H9 (cell line): ENCODE measurements at regions not wholly inside any gene's neighbourhood (a gene's known extent, or its start where the extent isn't known, plus 50 kb on each side); places are given as distances from the start of the nearest gene placed in this dataset.

Source experiments
- DNase-seq: peaks from one replicate; pipeline ENCODE4 v3.0.0-alpha.2; 2017
- H2AFZ ChIP-seq: one replicate; pipeline ENCODE4 v1.6.1; 2013; ENCODE audit warnings: mild to moderate bottlenecking, low read length, control low read depth, moderate library complexity
- H2AK5ac ChIP-seq: 2 replicates; pipeline ENCODE4 v1.6.1; 2013; ENCODE audit warnings: low read length, control low read depth, mixed read lengths; ENCODE audit not compliant: insufficient read length
- H2BK120ac ChIP-seq: one replicate; pipeline ENCODE4 v1.6.1; 2013; ENCODE audit warnings: low read depth, mild to moderate bottlenecking, low read length, control low read depth, inconsistent platforms; ENCODE audit not compliant: poor library complexity, severe bottlenecking
- H2BK12ac ChIP-seq: 2 replicates; pipeline ENCODE4 v1.6.1; 2013; ENCODE audit warnings: low read length, control low read depth, mixed read lengths, low read depth; ENCODE audit not compliant: insufficient read length
- H2BK15ac ChIP-seq: 2 replicates; pipeline ENCODE4 v1.6.1; 2013; ENCODE audit warnings: low read depth, low read length, control low read depth
- H2BK20ac ChIP-seq: one replicate; pipeline ENCODE4 v1.6.1; 2013; ENCODE audit warnings: low read depth, mild to moderate bottlenecking, low read length, control low read depth, inconsistent platforms; ENCODE audit not compliant: poor library complexity, severe bottlenecking
- H2BK5ac ChIP-seq: 2 replicates; pipeline ENCODE4 v1.6.1; 2013; ENCODE audit warnings: low read length, control low read depth, mixed read lengths; ENCODE audit not compliant: insufficient read length
- H3K14ac ChIP-seq: 2 replicates; pipeline ENCODE4 v1.6.1; 2013; ENCODE audit warnings: low read length, control low read depth; ENCODE audit not compliant: insufficient read depth
- H3K18ac ChIP-seq: 2 replicates; pipeline ENCODE4 v1.6.1; 2013; ENCODE audit warnings: low read depth, mild to moderate bottlenecking, mixed read lengths, low read length, control low read depth; ENCODE audit not compliant: insufficient read length
- H3K23ac ChIP-seq: 2 replicates; pipeline ENCODE4 v1.6.1; 2013; ENCODE audit warnings: low read length, control low read depth, mixed read lengths, low read depth; ENCODE audit not compliant: insufficient read length
- H3K23me2 ChIP-seq: 2 replicates; pipeline ENCODE4 v1.6.1; 2013; ENCODE audit warnings: low read depth, mild to moderate bottlenecking, mixed read lengths, low read length, control low read depth; ENCODE audit not compliant: insufficient read length, poor library complexity, severe bottlenecking
- H3K27ac ChIP-seq: 2 replicates; pipeline ENCODE4 v1.5.1; 2013; ENCODE audit warnings: low read length, control low read depth, mixed read lengths, low read depth; ENCODE audit not compliant: insufficient read length
- H3K27me3 ChIP-seq: 2 replicates; pipeline ENCODE4 v1.6.1; 2013; ENCODE audit warnings: low read length, control low read depth, inconsistent platforms; ENCODE audit not compliant: insufficient read depth
- H3K4ac ChIP-seq: 2 replicates; pipeline ENCODE4 v1.6.1; 2013; ENCODE audit warnings: low read depth, mild to moderate bottlenecking, control low read depth, inconsistent platforms, low read length, moderate library complexity
- H3K4me1 ChIP-seq: 2 replicates; pipeline ENCODE4 v1.6.1; 2013; ENCODE audit warnings: low read length, control low read depth, inconsistent platforms; ENCODE audit not compliant: insufficient read depth
- H3K4me2 ChIP-seq: 2 replicates; pipeline ENCODE4 v1.6.1; 2013; ENCODE audit warnings: low read length, control low read depth, mixed read lengths; ENCODE audit not compliant: insufficient read length, insufficient read depth
- H3K56ac ChIP-seq: 2 replicates; pipeline ENCODE4 v1.6.1; 2013; ENCODE audit warnings: low read depth, mild to moderate bottlenecking, mixed read lengths, low read length, control low read depth; ENCODE audit not compliant: insufficient read length
- H3K79me1 ChIP-seq: 2 replicates; pipeline ENCODE4 v1.6.1; 2013; ENCODE audit warnings: low read depth, mild to moderate bottlenecking, moderate library complexity, low read length, control low read depth, inconsistent platforms; ENCODE audit not compliant: insufficient read depth, poor library complexity, severe bottlenecking
- H3K79me2 ChIP-seq: 2 replicates; pipeline ENCODE4 v1.6.1; 2013; ENCODE audit warnings: low read length, control low read depth, inconsistent platforms; ENCODE audit not compliant: insufficient read depth
- H3K9ac ChIP-seq: 2 replicates; pipeline ENCODE4 v1.6.1; 2013; ENCODE audit warnings: low read length, control low read depth, mixed read lengths; ENCODE audit not compliant: insufficient read length; ENCODE audit errors: extremely low read depth
- H3K9me3 ChIP-seq: one replicate; pipeline ENCODE4 v1.6.1; 2013; ENCODE audit warnings: low read depth, low read length, inconsistent platforms; ENCODE audit not compliant: control insufficient read depth
- H3T11ph ChIP-seq: one replicate; pipeline ENCODE4 v1.6.1; 2013; ENCODE audit warnings: mild to moderate bottlenecking, low read length, control low read depth, inconsistent platforms
- H4K20me1 ChIP-seq: one replicate; pipeline ENCODE4 v1.6.1; 2013; ENCODE audit not compliant: control insufficient read depth, insufficient read length, insufficient read depth
- H4K5ac ChIP-seq: 2 replicates; pipeline ENCODE4 v1.6.1; 2013; ENCODE audit warnings: low read depth, mild to moderate bottlenecking, mixed read lengths, low read length, control low read depth; ENCODE audit not compliant: insufficient read length
- H4K8ac ChIP-seq: replicated peaks from 2 replicates; pipeline ENCODE4 v1.6.1; 2013; ENCODE audit warnings: low read length, control low read depth, mixed read lengths, low read depth; ENCODE audit not compliant: insufficient read length
- H4K91ac ChIP-seq: 2 replicates; pipeline ENCODE4 v1.6.1; 2013; ENCODE audit warnings: low read depth, mild to moderate bottlenecking, moderate library complexity, mixed read lengths, low read length, control low read depth; ENCODE audit not compliant: insufficient read length
- H3K27ac Mint-ChIP-seq, 3 experiments: 2 replicates in 2 of 3; 3 replicates in 1 of 3; pipeline ENCODE4 v1.8.0; 2020 to 2021; ENCODE audit warnings: mixed read lengths in 3 of 3, mild to moderate bottlenecking in 1 of 3, moderate library complexity in 1 of 3
- H3K27me3 Mint-ChIP-seq: 2 replicates; pipeline ENCODE4 v1.8.0; 2021; ENCODE audit warnings: low read depth, mild to moderate bottlenecking, moderate library complexity, mixed read lengths
- H3K36me3 Mint-ChIP-seq, 3 experiments: 2 replicates in 2 of 3; 3 replicates in 1 of 3; pipeline ENCODE4 v1.8.0; 2020 to 2021; ENCODE audit warnings: low read depth in 3 of 3, mixed read lengths in 3 of 3; ENCODE audit not compliant: insufficient read depth in 1 of 3
- H3K4me1 Mint-ChIP-seq, 2 experiments: 2 replicates each; pipeline ENCODE4 v1.8.0; 2020; ENCODE audit warnings: mixed read lengths in 2 of 2
- H3K4me3 Mint-ChIP-seq, 2 experiments: 2 replicates in 1 of 2; 3 replicates in 1 of 2; pipeline ENCODE4 v1.8.0; 2020 to 2021; ENCODE audit warnings: mild to moderate bottlenecking in 2 of 2, mixed read lengths in 2 of 2, moderate library complexity in 1 of 2
- H3K9me3 Mint-ChIP-seq, 2 experiments: 2 replicates in 1 of 2; 3 replicates in 1 of 2; pipeline ENCODE4 v1.8.0; 2020; ENCODE audit warnings: mild to moderate bottlenecking in 2 of 2, mixed read lengths in 2 of 2, moderate library complexity in 1 of 2
- WGBS: extraction: QIAGEN DNeasy Blood & Tissue Kit; methylation state at CpG from one replicate; pipeline ENCODE4 v1.1.7; 2013; ENCODE audit warnings: missing lambda C conversion rate, low lambda C conversion rate, mixed read lengths; ENCODE audit not compliant: insufficient read length; ENCODE audit errors: extremely low coverage; 5-methylcytosine and 5-hydroxymethylcytosine counted together
- TF ChIP-seq, protein P1 (sequence below): fragments of 200-600 bp; sonication (generic); conservative IDR thresholded peaks from 3 replicates; pipeline ENCODE4 v1.8.0; 2021; ENCODE audit warnings: antibody characterized with exemption, mild to moderate bottlenecking

- no peaks in the 10 kb centered on the region for H4K20me1 ChIP-seq
- no peaks in the 10 kb centered on the region for H3K79me1 ChIP-seq
- H4K5ac ChIP-seq = no peak overlapping the region
- H3K23me2 ChIP-seq = no peaks in the 10 kb centered on the region
- no peak overlapping the region for H4K8ac ChIP-seq
- no peak overlapping the region for H2AK5ac ChIP-seq
- no CpG with 5 or more reads among the region's 3 CpGs for whole genome bisulfite sequencing
- no peak overlapping the region for H3K18ac ChIP-seq
- no peak overlapping the region for H3K4me2 ChIP-seq
- no peak overlapping the region for H3K9ac ChIP-seq
- peaks cover 3 to 6% of the 10 kb centered on the region in 2 experiments; a peak in 3 of 5 replicates for H3K9me3 Mint-ChIP-seq
- no peak overlapping the region for H2AFZ ChIP-seq
- H4K91ac ChIP-seq = no peak overlapping the region
- H3K27ac ChIP-seq = no peak overlapping the region
- H3K27me3 Mint-ChIP-seq = no peaks in the 10 kb centered on the region
- TF ChIP-seq, protein P1, sequence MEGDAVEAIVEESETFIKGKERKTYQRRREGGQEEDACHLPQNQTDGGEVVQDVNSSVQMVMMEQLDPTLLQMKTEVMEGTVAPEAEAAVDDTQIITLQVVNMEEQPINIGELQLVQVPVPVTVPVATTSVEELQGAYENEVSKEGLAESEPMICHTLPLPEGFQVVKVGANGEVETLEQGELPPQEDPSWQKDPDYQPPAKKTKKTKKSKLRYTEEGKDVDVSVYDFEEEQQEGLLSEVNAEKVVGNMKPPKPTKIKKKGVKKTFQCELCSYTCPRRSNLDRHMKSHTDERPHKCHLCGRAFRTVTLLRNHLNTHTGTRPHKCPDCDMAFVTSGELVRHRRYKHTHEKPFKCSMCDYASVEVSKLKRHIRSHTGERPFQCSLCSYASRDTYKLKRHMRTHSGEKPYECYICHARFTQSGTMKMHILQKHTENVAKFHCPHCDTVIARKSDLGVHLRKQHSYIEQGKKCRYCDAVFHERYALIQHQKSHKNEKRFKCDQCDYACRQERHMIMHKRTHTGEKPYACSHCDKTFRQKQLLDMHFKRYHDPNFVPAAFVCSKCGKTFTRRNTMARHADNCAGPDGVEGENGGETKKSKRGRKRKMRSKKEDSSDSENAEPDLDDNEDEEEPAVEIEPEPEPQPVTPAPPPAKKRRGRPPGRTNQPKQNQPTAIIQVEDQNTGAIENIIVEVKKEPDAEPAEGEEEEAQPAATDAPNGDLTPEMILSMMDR = no peak
- no peak overlapping the region for H2BK5ac ChIP-seq
- no peak overlapping the region for H2BK12ac ChIP-seq
- no peak overlapping the region for H3K14ac ChIP-seq
- no peak overlapping the region for H2BK15ac ChIP-seq
- H3K27me3 ChIP-seq = no peaks in the 10 kb centered on the region
- no peak overlapping the region for H3K23ac ChIP-seq
- no peaks in the 10 kb centered on the region for H3K9me3 ChIP-seq
- H3K4me3 Mint-ChIP-seq = no peak overlapping the region
- no peak overlapping the region for H3K56ac ChIP-seq
- no peak overlapping the region for H3K27ac Mint-ChIP-seq
- no peaks in the 10 kb centered on the region for H3K4me1 ChIP-seq
- no peak overlapping the region for H3T11ph ChIP-seq
- no peak overlapping the region for H3K4ac ChIP-seq
- H2BK20ac ChIP-seq = no peak overlapping the region
- peaks cover 0 to 15% of the 10 kb centered on the region in 2 experiments; a peak in 2 of 4 replicates for H3K4me1 Mint-ChIP-seq
- H3K79me2 ChIP-seq = no peaks in the 10 kb centered on the region
- DNase-seq = no peak
- peaks cover 0 to 16% (median 0%) of the 10 kb centered on the region in 3 experiments; a peak in 2 of 7 replicates for H3K36me3 Mint-ChIP-seq
- H2BK120ac ChIP-seq = no peak overlapping the region
Observed at GRCh38 chr2:53423465-53423864, 344.1 kb upstream of the CHAC2 start.
